Esophagus (tissue), 2 donors: ENCODE measurements at regions not wholly inside any gene's neighbourhood (a gene's known extent, or its start where the extent isn't known, plus 50 kb on each side); places are given as distances from the start of the nearest gene placed in this dataset.

Experiments used
- H3K27ac ChIP-seq, 2 donors: one replicate each; pipeline ENCODE4 v1.5.1; 2013; ENCODE audit warnings: low read depth in 2 of 2, mild to moderate bottlenecking in 2 of 2, inconsistent platforms in 1 of 2, low read length in 1 of 2, moderate library complexity in 1 of 2
- H3K27me3 ChIP-seq, 2 donors: one replicate each; pipeline ENCODE4 v1.6.1; 2013; ENCODE audit warnings: low read length in 2 of 2, control low read depth in 1 of 2, mild to moderate bottlenecking in 1 of 2; ENCODE audit not compliant: insufficient read depth in 2 of 2, control insufficient read depth in 1 of 2
- H3K36me3 ChIP-seq, 2 donors: one replicate each; pipeline ENCODE4 v1.6.1; 2013; ENCODE audit warnings: low read length in 1 of 2; ENCODE audit not compliant: control insufficient read depth in 2 of 2, insufficient read depth in 2 of 2
- H3K4me1 ChIP-seq, 2 donors: one replicate each; pipeline ENCODE4 v1.6.1; 2013; ENCODE audit warnings: low read length in 1 of 2; ENCODE audit not compliant: control insufficient read depth in 2 of 2, insufficient read depth in 2 of 2
- H3K4me3 ChIP-seq, 2 donors: one replicate each; pipeline ENCODE4 v1.5.1; 2013; ENCODE audit warnings: low read length in 2 of 2, mild to moderate bottlenecking in 2 of 2, low read depth in 1 of 2, moderate library complexity in 1 of 2
- H3K9me3 ChIP-seq, 2 donors: one replicate each; pipeline ENCODE4 v1.6.1; 2013; ENCODE audit warnings: mild to moderate bottlenecking in 2 of 2, low read depth in 1 of 2, low read length in 1 of 2, moderate library complexity in 1 of 2; ENCODE audit not compliant: control insufficient read depth in 2 of 2, insufficient read depth in 1 of 2
- WGBS, 2 donors: extraction: QIAGEN DNeasy Blood & Tissue Kit; methylation state at CpG; one replicate each; pipeline ENCODE4 v1.1.7; 2013; 5-methylcytosine and 5-hydroxymethylcytosine counted together
- donor health status: healthy with polysubstance abuse.
- donor health status: Bipolar disorder and iron deficiency.

GRCh38 chr20:22446613-22447446, 137.5 kb downstream of the FOXA2 start:
- H3K4me3 ChIP-seq = no peak overlapping the region
- H3K9me3 ChIP-seq = no peaks in the 10 kb centered on the region
- H3K36me3 ChIP-seq = no peaks in the 10 kb centered on the region
- no peak overlapping the region for H3K27ac ChIP-seq
- H3K27me3 ChIP-seq = no peaks in the 10 kb centered on the region
- peaks cover 2 to 6% of the 10 kb centered on the region in 2 donors for H3K4me1 ChIP-seq
- WGBS, 2 donors = 39 to 49% methylated on average over 5 of the region's 5 CpGs

GRCh38 chr20:22442318-22442717, 142.1 kb downstream of the FOXA2 start:
- Histone ChIP-seq H3K36me3 (no peaks in the 10 kb centered on the region), H3K27ac (no peak overlapping the region), H3K9me3 (no peaks in the 10 kb centered on the region), H3K4me1 (no peaks in the 10 kb centered on the region), H3K4me3 (no peak overlapping the region), H3K27me3 (peaks cover 0 to 2% of the 10 kb centered on the region in 2 donors)
- 92% methylated on average over 7 of the region's 7 CpGs for WGBS, 2 donors

- Histone ChIP-seq H3K9me3 (no peaks in the 10 kb centered on the region), H3K4me3 (no peak overlapping the region), H3K4me1 (no peaks in the 10 kb centered on the region), H3K27ac (no peak overlapping the region), H3K27me3 (peaks cover 0 to 2% of the 10 kb centered on the region in 2 donors), H3K36me3 (no peaks in the 10 kb centered on the region)
- WGBS, 2 donors = 89 to 91% methylated on average over 4 of the region's 4 CpGs
Measured at GRCh38 chr20:22438926-22439325, 145.4 kb downstream of the FOXA2 start.

GRCh38 chr20:22438346-22438745, 146.0 kb downstream of the FOXA2 start:
- H3K36me3 ChIP-seq = no peaks in the 10 kb centered on the region
- H3K4me3 ChIP-seq = no peak overlapping the region
- peaks cover 0 to 2% of the 10 kb centered on the region in 2 donors for H3K27me3 ChIP-seq
- no peaks in the 10 kb centered on the region for H3K9me3 ChIP-seq
- H3K27ac ChIP-seq = no peak overlapping the region
- 72 to 85% methylated on average over 6 of the region's 6 CpGs for WGBS, 2 donors
- H3K4me1 ChIP-seq = no peaks in the 10 kb centered on the region

GRCh38 chr20:22437354-22437753, 147.0 kb downstream of the FOXA2 start:
- WGBS, 2 donors = 96 to 98% methylated on average over 1 of the region's 1 CpG

GRCh38 chr20:22431419-22431818, 153.0 kb downstream of the FOXA2 start:
- no peak overlapping the region for H3K27ac ChIP-seq
- no peaks in the 10 kb centered on the region for H3K9me3 ChIP-seq
- no peaks in the 10 kb centered on the region for H3K27me3 ChIP-seq
- no peaks in the 10 kb centered on the region for H3K4me1 ChIP-seq
- no peaks in the 10 kb centered on the region for H3K36me3 ChIP-seq
- no peak overlapping the region for H3K4me3 ChIP-seq
- 81 to 86% methylated on average over 2 of the region's 2 CpGs for WGBS, 2 donors

More at GRCh38 chr20:22437354-22437753, 147.0 kb downstream of the FOXA2 start:
- Histone ChIP-seq H3K36me3 (no peaks in the 10 kb centered on the region), H3K4me3 (no peak overlapping the region), H3K9me3 (no peaks in the 10 kb centered on the region), H3K27ac (no peak overlapping the region), H3K27me3 (peaks cover 0 to 2% of the 10 kb centered on the region in 2 donors), H3K4me1 (no peaks in the 10 kb centered on the region)

GRCh38 chr20:22430746-22431168, 153.6 kb downstream of the FOXA2 start:
- H3K27me3 ChIP-seq = no peaks in the 10 kb centered on the region
- H3K4me1 ChIP-seq = no peaks in the 10 kb centered on the region
- no peaks in the 10 kb centered on the region for H3K36me3 ChIP-seq
- no peak overlapping the region for H3K4me3 ChIP-seq
- 63 to 68% methylated on average over 11 of the region's 11 CpGs for WGBS, 2 donors
- no peaks in the 10 kb centered on the region for H3K9me3 ChIP-seq
- no peak overlapping the region for H3K27ac ChIP-seq

- Histone ChIP-seq H3K4me3 (no peak overlapping the region), H3K27me3 (no peaks in the 10 kb centered on the region), H3K36me3 (no peaks in the 10 kb centered on the region), H3K4me1 (no peaks in the 10 kb centered on the region), H3K9me3 (no peaks in the 10 kb centered on the region), H3K27ac (no peak overlapping the region)
- WGBS, 2 donors = 61 to 67% methylated on average over 15 of the region's 15 CpGs
Measured at GRCh38 chr20:22430154-22430745, 154.1 kb downstream of the FOXA2 start.

- H3K27ac ChIP-seq = no peak overlapping the region
- no peak overlapping the region for H3K4me3 ChIP-seq
- no peaks in the 10 kb centered on the region for H3K27me3 ChIP-seq
- no peaks in the 10 kb centered on the region for H3K4me1 ChIP-seq
- no peaks in the 10 kb centered on the region for H3K36me3 ChIP-seq
- WGBS, 2 donors = 73 to 77% methylated on average over 10 of the region's 10 CpGs
- no peaks in the 10 kb centered on the region for H3K9me3 ChIP-seq
Measured at GRCh38 chr20:22429175-22430153, 154.9 kb downstream of the FOXA2 start.
